ENCODE measurements at regions not wholly inside any gene's neighbourhood (a gene's known extent, or its start where the extent isn't known, plus 50 kb on each side); places are given as distances from the start of the nearest gene placed in this dataset.

GRCh38 chr10:130751851-130752250 lies 559.7 kb downstream of the TCERG1L start:
- Histone ChIP-seq H3K9me3 (no peaks in the 10 kb centered on the region), H3K27ac (no peak overlapping the region), H3K27me3 (no peaks in the 10 kb centered on the region), H3K4me3 (no peak overlapping the region), H3K36me3 (no peaks in the 10 kb centered on the region), H3K4me1 (no peaks in the 10 kb centered on the region)
- no peak for DNase-seq
- in situ Hi-C loops (cut with MboI; ENCODE audit: low pct_ligation_motif_present in 1 of 4, low pct_unique_long_range_greater_than_20kb in 1 of 4, low sequenced_read_pairs in 3 of 4) = no loop called here
- no peak for TF ChIP-seq POLR2A (IDR thresholded peaks at IDR 0.05)
- TF ChIP-seq POLR2AphosphoS5 (IDR thresholded peaks at IDR 0.05) = no peak
- TF ChIP-seq CTCF (IDR thresholded peaks at IDR 0.05) = no peak
- TF ChIP-seq EP300 (IDR thresholded peaks at IDR 0.05; ENCODE audit: low read depth) = no peak
- intact Hi-C loops (cut with DNase I; ENCODE audit: low total_unique reads) = no loop called here
- WGBS, 2 donors (ENCODE audit: low coverage in 1 of 2) = 66 to 72% methylated on average over 7 to 8 of the region's 8 CpGs

- in situ Hi-C loops (cut with MboI; ENCODE audit: low pct_ligation_motif_present in 1 of 4, low pct_unique_long_range_greater_than_20kb in 1 of 4, low sequenced_read_pairs in 3 of 4) = no loop called here
- no peak for DNase-seq
- no peak for TF ChIP-seq POLR2A (IDR thresholded peaks at IDR 0.05)
- no peak for TF ChIP-seq POLR2AphosphoS5 (IDR thresholded peaks at IDR 0.05)
- no peak for TF ChIP-seq CTCF (IDR thresholded peaks at IDR 0.05)
- no peak for TF ChIP-seq EP300 (IDR thresholded peaks at IDR 0.05; ENCODE audit: low read depth)
Measured at GRCh38 chr10:130756651-130757050, 554.9 kb downstream of the TCERG1L start.

GRCh38 chr10:130757271-130757670 lies 554.2 kb downstream of the TCERG1L start:
- DNase-seq = no peak
- in situ Hi-C loops (cut with MboI; ENCODE audit: low pct_ligation_motif_present in 1 of 4, low pct_unique_long_range_greater_than_20kb in 1 of 4, low sequenced_read_pairs in 3 of 4) = no loop called here
- TF ChIP-seq EP300 (IDR thresholded peaks at IDR 0.05; ENCODE audit: low read depth) (no peak), POLR2A (IDR thresholded peaks at IDR 0.05) (no peak), POLR2AphosphoS5 (IDR thresholded peaks at IDR 0.05) (no peak), CTCF (IDR thresholded peaks at IDR 0.05) (no peak)

More at GRCh38 chr10:130756651-130757050, 554.9 kb downstream of the TCERG1L start:
- Histone ChIP-seq H3K36me3 (no peaks in the 10 kb centered on the region), H3K27me3 (no peaks in the 10 kb centered on the region), H3K9me3 (no peaks in the 10 kb centered on the region), H3K4me1 (no peaks in the 10 kb centered on the region), H3K4me3 (no peak overlapping the region), H3K27ac (no peak overlapping the region)
- 43 to 73% methylated on average over 1 to 6 of the region's 6 CpGs for WGBS, 2 donors (ENCODE audit: low coverage in 1 of 2)
- intact Hi-C loops (cut with DNase I; ENCODE audit: low total_unique reads) = no loop called here

GRCh38 chr10:130757821-130758489 lies 553.6 kb downstream of the TCERG1L start:
- H3K27me3 ChIP-seq = no peaks in the 10 kb centered on the region
- H3K4me1 ChIP-seq = no peaks in the 10 kb centered on the region
- no peak for DNase-seq
- no peak overlapping the region for H3K4me3 ChIP-seq
- H3K27ac ChIP-seq = no peak overlapping the region
- intact Hi-C loops (cut with DNase I; ENCODE audit: low total_unique reads) = no loop called here
- no peaks in the 10 kb centered on the region for H3K36me3 ChIP-seq
- TF ChIP-seq POLR2AphosphoS5 (IDR thresholded peaks at IDR 0.05) (no peak), EP300 (IDR thresholded peaks at IDR 0.05; ENCODE audit: low read depth) (no peak)
- no peaks in the 10 kb centered on the region for H3K9me3 ChIP-seq
- WGBS, 2 donors (ENCODE audit: low coverage in 1 of 2) = 75% methylated on average over 13 of the region's 17 CpGs; no CpG with 5 or more reads in 1 of the 2 donors
- in situ Hi-C loops (cut with MboI; ENCODE audit: low pct_ligation_motif_present in 1 of 4, low pct_unique_long_range_greater_than_20kb in 1 of 4, low sequenced_read_pairs in 3 of 4) = no loop called here

More at GRCh38 chr10:130757271-130757670, 554.2 kb downstream of the TCERG1L start:
- no peaks in the 10 kb centered on the region for H3K4me1 ChIP-seq
- WGBS, 2 donors (ENCODE audit: low coverage in 1 of 2) = 76 to 93% methylated on average over 3 to 5 of the region's 5 CpGs
- H3K36me3 ChIP-seq = no peaks in the 10 kb centered on the region
- intact Hi-C loops (cut with DNase I; ENCODE audit: low total_unique reads) = no loop called here
- no peaks in the 10 kb centered on the region for H3K9me3 ChIP-seq
- no peaks in the 10 kb centered on the region for H3K27me3 ChIP-seq
- no peak overlapping the region for H3K27ac ChIP-seq
- H3K4me3 ChIP-seq = no peak overlapping the region
